ENCODE measurements at regions not wholly inside any gene's neighbourhood (a gene's known extent, or its start where the extent isn't known, plus 50 kb on each side); places are given as distances from the start of the nearest gene placed in this dataset.

GRCh38 chr20:56897958-56898349 is 268.8 kb downstream of the TFAP2C start:
- TF ChIP-seq CTCF (IDR thresholded peaks at IDR 0.05; ENCODE audit: low read depth, low read length), result no peak
- Histone ChIP-seq H3K36me3 (no peaks in the 10 kb centered on the region), H3K4me1 (no peaks in the 10 kb centered on the region), H3K27me3 (no peaks in the 10 kb centered on the region), H3K9me3 (no peaks in the 10 kb centered on the region), H3K4me3 (ENCODE audit: low read depth, low read length) (no peak overlapping the region)
- DNase-seq, result no peak

- no peaks in the 10 kb centered on the region for H3K36me3 ChIP-seq
- DNase-seq, result no peak
- no peaks in the 10 kb centered on the region for H3K27me3 ChIP-seq
These were observed 270.4 kb downstream of the TFAP2C start for GRCh38 chr20:56899506-56899905.

GRCh38 chr20:56900252-56900651 is 271.1 kb downstream of the TFAP2C start:
- Histone ChIP-seq H3K4me3 (ENCODE audit: low read depth, low read length) (no peak overlapping the region), H3K27me3 (no peaks in the 10 kb centered on the region), H3K9me3 (no peaks in the 10 kb centered on the region)

More at GRCh38 chr20:56899506-56899905, 270.4 kb downstream of the TFAP2C start:
- H3K4me3 ChIP-seq (ENCODE audit: low read depth, low read length), result no peak overlapping the region
- H3K9me3 ChIP-seq, result no peaks in the 10 kb centered on the region
- no peaks in the 10 kb centered on the region for H3K4me1 ChIP-seq
- TF ChIP-seq CTCF (IDR thresholded peaks at IDR 0.05; ENCODE audit: low read depth, low read length), result no peak

GRCh38 chr20:56903421-56903820 is 274.3 kb downstream of the TFAP2C start:
- Histone ChIP-seq H3K27me3 (no peaks in the 10 kb centered on the region), H3K9me3 (no peaks in the 10 kb centered on the region), H3K4me1 (no peaks in the 10 kb centered on the region), H3K36me3 (no peaks in the 10 kb centered on the region), H3K4me3 (ENCODE audit: low read depth, low read length) (no peak overlapping the region)
- TF ChIP-seq CTCF (IDR thresholded peaks at IDR 0.05; ENCODE audit: low read depth, low read length), result no peak
- no peak for DNase-seq

More at GRCh38 chr20:56900252-56900651, 271.1 kb downstream of the TFAP2C start:
- DNase-seq, result no peak
- Histone ChIP-seq H3K4me1 (no peaks in the 10 kb centered on the region), H3K36me3 (no peaks in the 10 kb centered on the region)
- TF ChIP-seq CTCF (IDR thresholded peaks at IDR 0.05; ENCODE audit: low read depth, low read length), result no peak

- H3K4me1 ChIP-seq, result no peaks in the 10 kb centered on the region
- no peaks in the 10 kb centered on the region for H3K27me3 ChIP-seq
- H3K9me3 ChIP-seq, result no peaks in the 10 kb centered on the region
- no peaks in the 10 kb centered on the region for H3K36me3 ChIP-seq
- no peak overlapping the region for H3K4me3 ChIP-seq (ENCODE audit: low read depth, low read length)
- no peak for DNase-seq
- no peak for TF ChIP-seq CTCF (IDR thresholded peaks at IDR 0.05; ENCODE audit: low read depth, low read length)
These were observed 274.8 kb downstream of the TFAP2C start for GRCh38 chr20:56903858-56904257.

- TF ChIP-seq CTCF (IDR thresholded peaks at IDR 0.05; ENCODE audit: low read depth, low read length), result no peak
- Histone ChIP-seq H3K4me3 (ENCODE audit: low read depth, low read length) (no peak overlapping the region), H3K9me3 (no peaks in the 10 kb centered on the region), H3K36me3 (no peaks in the 10 kb centered on the region), H3K4me1 (no peaks in the 10 kb centered on the region), H3K27me3 (no peaks in the 10 kb centered on the region)
- no peak for DNase-seq
These were observed 281.0 kb downstream of the TFAP2C start for GRCh38 chr20:56909918-56910714.

Measured in BE2C (cell line).